K562 (cell line): ENCODE measurements at regions not wholly inside any gene's neighbourhood (a gene's known extent, or its start where the extent isn't known, plus 50 kb on each side); places are given as distances from the start of the nearest gene placed in this dataset.

Source experiments
- ADNP ChIP-seq: fragments of 200-800 bp; sonication (Bioruptor generic); IDR thresholded peaks from 2 replicates; pipeline ENCODE4 v1.6.1; 2016; ENCODE audit warnings: missing genetic modification characterization, missing compliant biosample characterization
- CCAR2 ChIP-seq: fragments of 200-400 bp; formaldehyde crosslinking; IDR thresholded peaks from 2 replicates; pipeline ENCODE4 v1.6.1; 2017; ENCODE audit warnings: mild to moderate bottlenecking, low read depth, low read length
- CREBBP ChIP-seq: IDR thresholded peaks from one replicate; pipeline ENCODE4 v1.6.1; 2012; ENCODE audit warnings: low read depth, mild to moderate bottlenecking, control low read depth, inconsistent platforms, low read length
- DIDO1 ChIP-seq: fragments of 450-650 bp; IDR thresholded peaks from 2 replicates; pipeline ENCODE4 v1.6.1; 2016; ENCODE audit warnings: low read depth, missing biosample characterization, missing genetic modification characterization
- EHMT2 ChIP-seq: fragments of 450-650 bp; IDR thresholded peaks from 2 replicates; pipeline ENCODE4 v1.6.1; 2018; ENCODE audit warnings: antibody characterized with exemption
- HDAC2 ChIP-seq: fragments of 450-650 bp; IDR thresholded peaks from 2 replicates; pipeline ENCODE4 v1.6.1; 2016; ENCODE audit warnings: mild to moderate bottlenecking
- MTA2 ChIP-seq: fragments of 450-650 bp; IDR thresholded peaks from 2 replicates; pipeline ENCODE4 v1.6.1; 2016; ENCODE audit warnings: low read depth
- SMAD3 ChIP-seq: fragments of 450-650 bp; formaldehyde crosslinking; conservative IDR thresholded peaks from 2 replicates; pipeline ENCODE4 v1.4.0; 2020; ENCODE audit warnings: mild to moderate bottlenecking
- TOE1 ChIP-seq, 2 experiments: fragments of 450-650 bp in 1 of 2; sonication (generic) in 1 of 2; formaldehyde crosslinking in 1 of 2; IDR thresholded peaks; 2 replicates each; pipeline versions ENCODE4 v1.7.1 to v1.8.0; 2016 to 2022; ENCODE audit warnings: borderline replicate concordance in 2 of 2, mild to moderate bottlenecking in 2 of 2, antibody characterized with exemption in 1 of 2, inconsistent platforms in 1 of 2, low read depth in 1 of 2, missing genetic modification reagents in 1 of 2, moderate library complexity in 1 of 2
- ZFP30 ChIP-seq: fragments of 250-450 bp; sonication (Bioruptor Pico); IDR thresholded peaks from 2 replicates; pipeline ENCODE4 v1.8.0; 2022; ENCODE audit warnings: moderate library complexity, mild to moderate bottlenecking, inconsistent platforms, borderline replicate concordance
- ZNF253 ChIP-seq: fragments of 250-450 bp; sonication (Bioruptor Pico); conservative IDR thresholded peaks from 2 replicates; pipeline ENCODE4 v1.6.1; 2021; ENCODE audit warnings: mild to moderate bottlenecking
- ZNF79 ChIP-seq: fragments of 250-450 bp; sonication (Bioruptor Pico); IDR thresholded peaks from 2 replicates; pipeline ENCODE4 v1.4.0; 2020; ENCODE audit warnings: low read depth, mild to moderate bottlenecking, moderate library complexity
- TF ChIP-seq, protein P1 (sequence below): fragments of 450-650 bp; IDR thresholded peaks from 2 replicates; pipeline ENCODE4 v1.7.1; 2018; ENCODE audit warnings: mild to moderate bottlenecking, low read depth; ENCODE audit not compliant: partially characterized antibody
- TF ChIP-seq, protein P2 (sequence below): fragments of 200-800 bp; sonication (Bioruptor generic); IDR thresholded peaks from 2 replicates; pipeline ENCODE4 v1.6.1; 2017; ENCODE audit warnings: missing genetic modification characterization, missing compliant biosample characterization
- TF ChIP-seq, protein P3 (sequence below): sonication (generic); formaldehyde crosslinking; IDR thresholded peaks from 2 replicates; pipeline ENCODE4 v1.8.1; 2023; ENCODE audit warnings: mild to moderate bottlenecking, missing genetic modification reagents
- TF ChIP-seq, protein P4 (sequence below): IDR thresholded peaks from 3 replicates; pipeline ENCODE4 v1.6.1; 2011; ENCODE audit warnings: borderline replicate concordance, mild to moderate bottlenecking; ENCODE audit not compliant: insufficient read length, insufficient read depth

DNA sequence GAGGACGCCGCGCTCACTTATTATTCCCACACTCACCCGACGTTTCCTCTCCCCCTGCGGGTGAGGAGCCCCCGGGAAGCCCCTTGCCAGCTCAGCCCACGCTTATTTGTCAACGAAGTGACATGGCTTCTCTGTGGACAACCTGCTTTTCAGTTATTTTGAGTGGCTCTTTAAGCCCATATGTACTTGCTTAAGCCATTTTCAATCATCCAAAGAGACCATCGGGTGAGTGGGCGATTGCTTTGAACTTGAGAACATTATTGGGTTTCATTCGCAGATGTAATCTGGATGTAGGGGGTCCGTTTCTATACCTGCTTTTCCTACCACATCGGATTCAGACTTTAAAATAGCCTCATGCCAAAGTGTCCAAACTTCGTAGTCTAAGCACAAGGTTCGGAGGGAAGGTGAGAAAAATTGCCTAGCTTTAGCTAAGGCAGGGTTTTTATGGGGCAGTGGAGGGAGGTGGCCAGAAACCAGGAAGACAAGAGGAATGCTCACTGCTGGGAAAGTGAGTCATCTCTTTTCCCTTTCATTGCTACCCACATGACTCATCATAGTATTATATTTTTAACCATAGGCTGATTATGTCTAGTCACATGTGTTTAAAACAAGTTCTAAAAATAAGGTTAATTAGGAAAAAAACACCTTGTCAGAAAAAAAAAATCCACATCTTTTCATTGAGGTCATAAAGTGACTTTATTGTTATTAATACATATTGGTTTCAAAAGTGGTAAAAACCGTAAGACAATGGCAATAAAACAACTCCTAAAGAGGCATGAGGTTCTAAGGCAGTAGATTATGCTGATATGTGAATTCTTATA lies 773.1 kb upstream of the NR2F2 start (continued):
- TF ChIP-seq, protein P1, sequence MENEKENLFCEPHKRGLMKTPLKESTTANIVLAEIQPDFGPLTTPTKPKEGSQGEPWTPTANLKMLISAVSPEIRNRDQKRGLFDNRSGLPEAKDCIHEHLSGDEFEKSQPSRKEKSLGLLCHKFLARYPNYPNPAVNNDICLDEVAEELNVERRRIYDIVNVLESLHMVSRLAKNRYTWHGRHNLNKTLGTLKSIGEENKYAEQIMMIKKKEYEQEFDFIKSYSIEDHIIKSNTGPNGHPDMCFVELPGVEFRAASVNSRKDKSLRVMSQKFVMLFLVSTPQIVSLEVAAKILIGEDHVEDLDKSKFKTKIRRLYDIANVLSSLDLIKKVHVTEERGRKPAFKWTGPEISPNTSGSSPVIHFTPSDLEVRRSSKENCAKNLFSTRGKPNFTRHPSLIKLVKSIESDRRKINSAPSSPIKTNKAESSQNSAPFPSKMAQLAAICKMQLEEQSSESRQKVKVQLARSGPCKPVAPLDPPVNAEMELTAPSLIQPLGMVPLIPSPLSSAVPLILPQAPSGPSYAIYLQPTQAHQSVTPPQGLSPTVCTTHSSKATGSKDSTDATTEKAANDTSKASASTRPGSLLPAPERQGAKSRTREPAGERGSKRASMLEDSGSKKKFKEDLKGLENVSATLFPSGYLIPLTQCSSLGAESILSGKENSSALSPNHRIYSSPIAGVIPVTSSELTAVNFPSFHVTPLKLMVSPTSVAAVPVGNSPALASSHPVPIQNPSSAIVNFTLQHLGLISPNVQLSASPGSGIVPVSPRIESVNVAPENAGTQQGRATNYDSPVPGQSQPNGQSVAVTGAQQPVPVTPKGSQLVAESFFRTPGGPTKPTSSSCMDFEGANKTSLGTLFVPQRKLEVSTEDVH, result no peak
- TF ChIP-seq ZFP30 (CRISPR knock-in tag), result no peak
- no peak for TF ChIP-seq MTA2
- no peak for TF ChIP-seq CREBBP
- peak; percentile 68; the same call in 1 of the 2 replicates for TF ChIP-seq EHMT2
- no peak for TF ChIP-seq CCAR2
- TF ChIP-seq, protein P2, sequence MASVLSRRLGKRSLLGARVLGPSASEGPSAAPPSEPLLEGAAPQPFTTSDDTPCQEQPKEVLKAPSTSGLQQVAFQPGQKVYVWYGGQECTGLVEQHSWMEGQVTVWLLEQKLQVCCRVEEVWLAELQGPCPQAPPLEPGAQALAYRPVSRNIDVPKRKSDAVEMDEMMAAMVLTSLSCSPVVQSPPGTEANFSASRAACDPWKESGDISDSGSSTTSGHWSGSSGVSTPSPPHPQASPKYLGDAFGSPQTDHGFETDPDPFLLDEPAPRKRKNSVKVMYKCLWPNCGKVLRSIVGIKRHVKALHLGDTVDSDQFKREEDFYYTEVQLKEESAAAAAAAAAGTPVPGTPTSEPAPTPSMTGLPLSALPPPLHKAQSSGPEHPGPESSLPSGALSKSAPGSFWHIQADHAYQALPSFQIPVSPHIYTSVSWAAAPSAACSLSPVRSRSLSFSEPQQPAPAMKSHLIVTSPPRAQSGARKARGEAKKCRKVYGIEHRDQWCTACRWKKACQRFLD, result peak; percentile 43; the same call in 1 of the 2 replicates
- TF ChIP-seq ADNP (tag), result peak; percentile 53; the same call in 1 of the 2 replicates
- TF ChIP-seq, protein P3, sequence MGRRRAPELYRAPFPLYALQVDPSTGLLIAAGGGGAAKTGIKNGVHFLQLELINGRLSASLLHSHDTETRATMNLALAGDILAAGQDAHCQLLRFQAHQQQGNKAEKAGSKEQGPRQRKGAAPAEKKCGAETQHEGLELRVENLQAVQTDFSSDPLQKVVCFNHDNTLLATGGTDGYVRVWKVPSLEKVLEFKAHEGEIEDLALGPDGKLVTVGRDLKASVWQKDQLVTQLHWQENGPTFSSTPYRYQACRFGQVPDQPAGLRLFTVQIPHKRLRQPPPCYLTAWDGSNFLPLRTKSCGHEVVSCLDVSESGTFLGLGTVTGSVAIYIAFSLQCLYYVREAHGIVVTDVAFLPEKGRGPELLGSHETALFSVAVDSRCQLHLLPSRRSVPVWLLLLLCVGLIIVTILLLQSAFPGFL, result no peak
- TF ChIP-seq SMAD3 (CRISPR knock-in tag), result 0 out of 2 replicates have a peak, but pooled peaks have one; percentile 10
- peak; percentile 58; the same call in 1 of the 2 replicates for TF ChIP-seq DIDO1 (tag)
- TF ChIP-seq, protein P4, sequence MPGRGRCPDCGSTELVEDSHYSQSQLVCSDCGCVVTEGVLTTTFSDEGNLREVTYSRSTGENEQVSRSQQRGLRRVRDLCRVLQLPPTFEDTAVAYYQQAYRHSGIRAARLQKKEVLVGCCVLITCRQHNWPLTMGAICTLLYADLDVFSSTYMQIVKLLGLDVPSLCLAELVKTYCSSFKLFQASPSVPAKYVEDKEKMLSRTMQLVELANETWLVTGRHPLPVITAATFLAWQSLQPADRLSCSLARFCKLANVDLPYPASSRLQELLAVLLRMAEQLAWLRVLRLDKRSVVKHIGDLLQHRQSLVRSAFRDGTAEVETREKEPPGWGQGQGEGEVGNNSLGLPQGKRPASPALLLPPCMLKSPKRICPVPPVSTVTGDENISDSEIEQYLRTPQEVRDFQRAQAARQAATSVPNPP, result no peak
- no peak for TF ChIP-seq ZNF253 (CRISPR knock-in tag)
- no peak for TF ChIP-seq ZNF79 (CRISPR knock-in tag)
- no peak for TF ChIP-seq HDAC2
- no peak for TF ChIP-seq TOE1 (IDR thresholded peaks at IDR 0.05; ENCODE audit: borderline replicate concordance)
- no peak for TF ChIP-seq TOE1 (CRISPR knock-in tag; IDR thresholded peaks at IDR 0.05; ENCODE audit: borderline replicate concordance, low read depth)
